OCI-LY1 (cell line): ENCODE measurements at regions not wholly inside any gene's neighbourhood (a gene's known extent, or its start where the extent isn't known, plus 50 kb on each side); places are given as distances from the start of the nearest gene placed in this dataset.

ENCODE experiments used
- EZH2 ChIP-seq: fragments of 200-600 bp; sonication (generic), shearing (Covaris generic); IDR thresholded peaks from 2 replicates; pipeline ENCODE4 v1.8.0; 2017; ENCODE audit warnings: borderline replicate concordance, mixed run types, mild to moderate bottlenecking, antibody characterized with exemption, low read length, moderate library complexity, mixed read lengths
- TF ChIP-seq, protein P1 (sequence below): fragments of 200-600 bp; sonication (generic), shearing (Covaris generic); IDR thresholded peaks from 2 replicates; pipeline ENCODE4 v1.5.1; 2017; ENCODE audit warnings: mild to moderate bottlenecking, antibody characterized with exemption, low read length, moderate library complexity, mixed read lengths

DNA sequence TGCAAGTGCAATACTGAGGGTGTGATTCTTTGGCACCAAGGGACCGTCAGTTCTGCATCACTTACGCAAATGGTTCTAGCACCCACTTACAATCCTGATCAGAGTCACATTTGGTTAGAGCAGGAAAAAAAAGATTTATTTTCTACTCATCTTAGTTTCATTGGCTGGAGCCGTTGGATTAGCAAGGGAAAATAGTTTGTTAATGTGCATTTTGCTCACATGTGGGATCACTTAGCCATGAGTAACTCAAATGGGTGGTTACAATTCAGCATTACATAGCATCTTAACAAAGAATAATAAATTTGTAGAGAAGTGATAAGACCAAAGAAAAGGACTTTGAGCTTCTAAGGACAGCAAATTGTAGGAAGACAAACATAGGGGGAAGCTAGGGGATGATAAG is 216.9 kb downstream of the AUH start:
- TF ChIP-seq EZH2 = no peak
- TF ChIP-seq, protein P1, sequence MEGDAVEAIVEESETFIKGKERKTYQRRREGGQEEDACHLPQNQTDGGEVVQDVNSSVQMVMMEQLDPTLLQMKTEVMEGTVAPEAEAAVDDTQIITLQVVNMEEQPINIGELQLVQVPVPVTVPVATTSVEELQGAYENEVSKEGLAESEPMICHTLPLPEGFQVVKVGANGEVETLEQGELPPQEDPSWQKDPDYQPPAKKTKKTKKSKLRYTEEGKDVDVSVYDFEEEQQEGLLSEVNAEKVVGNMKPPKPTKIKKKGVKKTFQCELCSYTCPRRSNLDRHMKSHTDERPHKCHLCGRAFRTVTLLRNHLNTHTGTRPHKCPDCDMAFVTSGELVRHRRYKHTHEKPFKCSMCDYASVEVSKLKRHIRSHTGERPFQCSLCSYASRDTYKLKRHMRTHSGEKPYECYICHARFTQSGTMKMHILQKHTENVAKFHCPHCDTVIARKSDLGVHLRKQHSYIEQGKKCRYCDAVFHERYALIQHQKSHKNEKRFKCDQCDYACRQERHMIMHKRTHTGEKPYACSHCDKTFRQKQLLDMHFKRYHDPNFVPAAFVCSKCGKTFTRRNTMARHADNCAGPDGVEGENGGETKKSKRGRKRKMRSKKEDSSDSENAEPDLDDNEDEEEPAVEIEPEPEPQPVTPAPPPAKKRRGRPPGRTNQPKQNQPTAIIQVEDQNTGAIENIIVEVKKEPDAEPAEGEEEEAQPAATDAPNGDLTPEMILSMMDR = no peak
